ENCODE measurements at regions not wholly inside any gene's neighbourhood (a gene's known extent, or its start where the extent isn't known, plus 50 kb on each side); places are given as distances from the start of the nearest gene placed in this dataset.

GRCh38 chr11:116424615-116425261 is 348.0 kb downstream of the BUD13 start (continued):
- peak; percentile 53 for TF ChIP-seq MAX (IDR thresholded peaks at IDR 0.05)
- no peak for TF ChIP-seq ZNF407 (CRISPR knock-in tag; IDR thresholded peaks at IDR 0.05; ENCODE audit: not compliant biosample characterization)
- no peak for TF ChIP-seq PRPF4 (IDR thresholded peaks at IDR 0.05; ENCODE audit: low read depth, low read length, poor library complexity, severe bottlenecking)
- no peak for TF ChIP-seq ZNF496 (CRISPR knock-in tag; IDR thresholded peaks at IDR 0.05; ENCODE audit: insufficient replicate concordance)
- no peak for TF ChIP-seq SMARCE1 (IDR thresholded peaks at IDR 0.05; ENCODE audit: borderline replicate concordance)
- no peak for TF ChIP-seq ZNF552 (CRISPR knock-in tag; IDR thresholded peaks at IDR 0.05; ENCODE audit: borderline replicate concordance)
- no peak for TF ChIP-seq REPIN1 (CRISPR knock-in tag; IDR thresholded peaks at IDR 0.05; ENCODE audit: borderline replicate concordance, low read depth)
- no peak; the same call in 1 of the 2 replicates for TF ChIP-seq ZNF589 (CRISPR knock-in tag; conservative IDR thresholded peaks at IDR 0.05)
- no peak for TF ChIP-seq AKAP8 (CRISPR knock-in tag; IDR thresholded peaks at IDR 0.05)
- TF ChIP-seq SMYD3 (CRISPR knock-in tag; IDR thresholded peaks at IDR 0.05) = no peak
- no peak for TF ChIP-seq ZNF124 (CRISPR knock-in tag; IDR thresholded peaks at IDR 0.05)
- no peak for TF ChIP-seq ZNF616 (CRISPR knock-in tag; IDR thresholded peaks at IDR 0.05; ENCODE audit: low read depth)
- no peak for TF ChIP-seq ZBTB21 (CRISPR knock-in tag; IDR thresholded peaks at IDR 0.05)
- TF ChIP-seq TRIM24 (CRISPR knock-in tag; IDR thresholded peaks at IDR 0.05) = no peak
- no peak for TF ChIP-seq HCFC1 (IDR thresholded peaks at IDR 0.05; ENCODE audit: low read depth, low read length)
- TF ChIP-seq SRSF9 (IDR thresholded peaks at IDR 0.05; ENCODE audit: borderline replicate concordance, insufficient read depth, low read depth, low read length, poor library complexity, severe bottlenecking) = no peak
- no peak for TF ChIP-seq ZNF207 (IDR thresholded peaks at IDR 0.05; ENCODE audit: borderline replicate concordance)
- TF ChIP-seq ZNF580 (CRISPR knock-in tag; IDR thresholded peaks at IDR 0.05; ENCODE audit: borderline replicate concordance, low read depth) = peak; percentile 46; the same call in 1 of the 2 replicates
- no peak for TF ChIP-seq ZNF484 (CRISPR knock-in tag; IDR thresholded peaks at IDR 0.05; ENCODE audit: borderline replicate concordance, low read depth)
- TF ChIP-seq MIER2 (CRISPR knock-in tag; IDR thresholded peaks at IDR 0.05) = no peak
- TF ChIP-seq TIGD3 (CRISPR knock-in tag; IDR thresholded peaks at IDR 0.05; ENCODE audit: borderline replicate concordance) = no peak

Data from HepG2 (cell line).